ENCODE measurements at regions not wholly inside any gene's neighbourhood (a gene's known extent, or its start where the extent isn't known, plus 50 kb on each side); places are given as distances from the start of the nearest gene placed in this dataset.

DNA sequence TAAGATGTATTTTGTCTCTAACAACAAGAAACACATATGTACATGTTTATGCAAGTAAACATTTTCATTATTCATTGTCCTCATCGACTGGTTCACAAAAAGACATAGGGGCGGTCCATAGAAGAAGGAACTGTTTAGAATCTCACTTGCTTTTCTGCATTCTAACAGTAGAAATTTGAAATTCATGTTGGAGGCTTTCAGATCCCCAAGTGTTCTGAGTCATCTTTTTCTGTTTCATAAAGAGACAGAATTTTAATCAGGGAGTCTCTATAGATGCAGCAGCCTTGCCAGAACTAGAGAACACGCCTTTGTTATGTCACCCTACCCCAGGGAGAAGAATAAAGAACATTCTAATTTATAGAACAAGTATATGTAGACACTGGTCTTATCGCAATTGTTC lies 324.3 kb downstream of the GABRG2 start:
- H4K8ac ChIP-seq (ENCODE audit: low read depth in 2 of 2, low read length in 2 of 2) = no peak overlapping the region
- H3K18ac ChIP-seq (ENCODE audit: low read depth, low read length) = no peak overlapping the region
- no peaks in the 10 kb centered on the region for H4K20me1 ChIP-seq (ENCODE audit: insufficient read depth, low read length)
- no peak overlapping the region for H3K4me3 ChIP-seq (ENCODE audit: insufficient read depth, low read depth, low read length)
- H2BK15ac ChIP-seq (ENCODE audit: low read depth, low read length) = no peak overlapping the region
- H3K9ac ChIP-seq (ENCODE audit: low read depth, low read length) = no peak overlapping the region
- no peaks in the 10 kb centered on the region for H3K36me3 ChIP-seq (ENCODE audit: control insufficient read depth, insufficient read depth, low read length)
- ChIA-PET POLR2A (ENCODE audit: unreplicated experiment) (no interaction called here), CTCF (no interaction called here)
- H2BK5ac ChIP-seq (ENCODE audit: low read depth, low read length, poor library complexity, severe bottlenecking) = no peak overlapping the region
- DNase-seq (no peak), ATAC-seq (ENCODE audit: low read depth) (no peak)
- H3K56ac ChIP-seq (ENCODE audit: extremely low read depth, insufficient read depth, low read length) = no peak overlapping the region
- H3K14ac ChIP-seq (replicated peaks; ENCODE audit: low read depth, low read length) = no peak overlapping the region
- H2BK20ac ChIP-seq (ENCODE audit: low read depth, low read length) = no peak overlapping the region
- intact Hi-C loops (cut with micrococcal nuclease) (no loop called here), dilution Hi-C loops (cut with HindIII; ENCODE audit: low sequenced_read_pairs, unreplicated experiment) (no loop called here), in situ Hi-C loops (cut with MboI; ENCODE audit: low sequenced_read_pairs) (no loop called here)
- H3K79me1 ChIP-seq (ENCODE audit: low read depth in 1 of 2, low read length in 2 of 2) = no peaks in the 10 kb centered on the region
- no peak overlapping the region for H3K27ac ChIP-seq (ENCODE audit: insufficient read depth, low read length)
- H4K91ac ChIP-seq (ENCODE audit: insufficient read depth, low read depth, low read length) = no peak overlapping the region
- H3K4me2 ChIP-seq (ENCODE audit: low read depth, low read length) = no peak overlapping the region
- H3K4ac ChIP-seq (ENCODE audit: low read depth, low read length) = no peak overlapping the region
- TF ChIP-seq USF2 (IDR thresholded peaks at IDR 0.05; ENCODE audit: low read depth, low read length) = no peak
- TF ChIP-seq BHLHE40 (IDR thresholded peaks at IDR 0.05; ENCODE audit: low read depth, low read length) = no peak
- no peak for TF ChIP-seq RCOR1 (IDR thresholded peaks at IDR 0.05; ENCODE audit: insufficient replicate concordance, low read length)
- no peak for TF ChIP-seq POLR2A (IDR thresholded peaks at IDR 0.05; ENCODE audit: low read depth, low read length)
- TF ChIP-seq RFX5 (IDR thresholded peaks at IDR 0.05; ENCODE audit: low read depth, low read length) = no peak
- no peak for TF ChIP-seq CTCF (conservative IDR thresholded peaks at IDR 0.05; ENCODE audit: low read depth, low read length)
- TF ChIP-seq FOS (IDR thresholded peaks at IDR 0.05; ENCODE audit: low read depth, low read length) = no peak
- no peak for TF ChIP-seq MXI1 (IDR thresholded peaks at IDR 0.05; ENCODE audit: borderline replicate concordance, low read depth, low read length)
- no peak for TF ChIP-seq MAZ (IDR thresholded peaks at IDR 0.05; ENCODE audit: borderline replicate concordance, low read depth, low read length)
- TF ChIP-seq, protein P1, sequence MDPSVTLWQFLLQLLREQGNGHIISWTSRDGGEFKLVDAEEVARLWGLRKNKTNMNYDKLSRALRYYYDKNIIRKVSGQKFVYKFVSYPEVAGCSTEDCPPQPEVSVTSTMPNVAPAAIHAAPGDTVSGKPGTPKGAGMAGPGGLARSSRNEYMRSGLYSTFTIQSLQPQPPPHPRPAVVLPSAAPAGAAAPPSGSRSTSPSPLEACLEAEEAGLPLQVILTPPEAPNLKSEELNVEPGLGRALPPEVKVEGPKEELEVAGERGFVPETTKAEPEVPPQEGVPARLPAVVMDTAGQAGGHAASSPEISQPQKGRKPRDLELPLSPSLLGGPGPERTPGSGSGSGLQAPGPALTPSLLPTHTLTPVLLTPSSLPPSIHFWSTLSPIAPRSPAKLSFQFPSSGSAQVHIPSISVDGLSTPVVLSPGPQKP (IDR thresholded peaks at IDR 0.05; ENCODE audit: borderline replicate concordance, low read depth, low read length) = no peak
- TF ChIP-seq CHD1 (IDR thresholded peaks at IDR 0.05; ENCODE audit: low read depth, low read length) = no peak
- no peak for TF ChIP-seq SMC3 (IDR thresholded peaks at IDR 0.05; ENCODE audit: low read depth, low read length)
- no peak for TF ChIP-seq NFE2L2 (IDR thresholded peaks at IDR 0.05; ENCODE audit: low read depth, low read length)
- no peak overlapping the region for H2BK120ac ChIP-seq (ENCODE audit: low read depth, low read length)
- no peaks in the 10 kb centered on the region for H3K9me1 ChIP-seq (ENCODE audit: insufficient read depth, low read length)
- no peak overlapping the region for H2AK9ac ChIP-seq (replicated peaks; ENCODE audit: low read depth, low read length, poor library complexity)
- H2AFZ ChIP-seq (replicated peaks; ENCODE audit: low read length, poor library complexity) = no peak overlapping the region
- H3K23ac ChIP-seq (ENCODE audit: low read depth, low read length) = no peak overlapping the region
- WGBS, 2 experiments (ENCODE audit: extremely low coverage in 2 of 2, insufficient read length in 1 of 2) = no CpG with 5 or more reads among the region's 4 CpGs
- BruUV-seq (replicated peaks) = no TSS peak
- no peak overlapping the region for H2AK5ac ChIP-seq (ENCODE audit: low read depth, low read length)
- H4K5ac ChIP-seq (ENCODE audit: low read depth, low read length) = no peak overlapping the region
- no peaks in the 10 kb centered on the region for H3K27me3 ChIP-seq (ENCODE audit: control insufficient read depth, insufficient read depth, low read length)
- H3K9me3 ChIP-seq (ENCODE audit: control insufficient read depth, insufficient read depth, low read length) = peaks cover 8% of the 10 kb centered on the region; the same call in 1 of the 2 replicates
- no peaks in the 10 kb centered on the region for H3K4me1 ChIP-seq (ENCODE audit: control insufficient read depth, insufficient read depth, low read length)

Data from IMR-90 (cell line).